CD4-positive, alpha-beta T cell treated with Interleukin-4 for 1 hour (primary cell): ENCODE measurements at regions not wholly inside any gene's neighbourhood (a gene's known extent, or its start where the extent isn't known, plus 50 kb on each side); places are given as distances from the start of the nearest gene placed in this dataset.

Source experiments
- DNase-seq, 2 donors: peaks; one replicate each; pipeline ENCODE4 v3.0.0-alpha.2; 2020 to 2022

- DNase-seq, result no peak
Measured at GRCh38 chr6:105598264-105598663, 195.4 kb upstream of the PREP start.

GRCh38 chr6:105596284-105596755 lies 193.4 kb upstream of the PREP start:
- no peak for DNase-seq

- DNase-seq, result no peak
Measured at GRCh38 chr6:105595829-105596228, 192.9 kb upstream of the PREP start.

GRCh38 chr6:105594821-105595220 lies 191.9 kb upstream of the PREP start:
- DNase-seq, result no peak

- no peak for DNase-seq
Measured at GRCh38 chr6:105593805-105594671, 191.2 kb upstream of the PREP start.

GRCh38 chr6:105593056-105593690 lies 190.3 kb upstream of the PREP start:
- no peak for DNase-seq

GRCh38 chr6:105592329-105592728 lies 189.4 kb upstream of the PREP start:
- no peak for DNase-seq

GRCh38 chr6:105591053-105591452 lies 188.2 kb upstream of the PREP start:
- peak; percentile 39 to 51 for DNase-seq

GRCh38 chr6:105588123-105588710 lies 185.3 kb upstream of the PREP start:
- DNase-seq, result no peak

- peak in 1 of 2 donors; percentile 22 for DNase-seq
Measured at GRCh38 chr6:105587349-105588122, 184.7 kb upstream of the PREP start.

GRCh38 chr6:105578179-105578707 lies 175.4 kb upstream of the PREP start:
- no peak for DNase-seq

- DNase-seq, result no peak
Measured at GRCh38 chr6:105573556-105573955, 170.7 kb upstream of the PREP start.

- DNase-seq, result no peak
Measured at GRCh38 chr6:105573138-105573537, 170.3 kb upstream of the PREP start.

GRCh38 chr6:105570416-105570815 lies 167.5 kb upstream of the PREP start:
- no peak for DNase-seq

- no peak for DNase-seq
Measured at GRCh38 chr6:105569706-105570105, 166.8 kb upstream of the PREP start.

- no peak for DNase-seq
Measured at GRCh38 chr6:105568751-105569150, 165.9 kb upstream of the PREP start.

- DNase-seq, result no peak
Measured at GRCh38 chr6:105568142-105568541, 165.3 kb upstream of the PREP start.

GRCh38 chr6:105567140-105567539 lies 164.3 kb upstream of the PREP start:
- DNase-seq, result no peak

- no peak for DNase-seq
Measured at GRCh38 chr6:105566503-105566902, 163.6 kb upstream of the PREP start.

- no peak for DNase-seq
Measured at GRCh38 chr6:105564121-105564902, 161.4 kb upstream of the PREP start.

- no peak for DNase-seq
Measured at GRCh38 chr6:105562027-105562426, 159.1 kb upstream of the PREP start.

- no peak for DNase-seq
Measured at GRCh38 chr6:105561486-105561885, 158.6 kb upstream of the PREP start.
